HepG2 (cell line): ENCODE measurements at regions not wholly inside any gene's neighbourhood (a gene's known extent, or its start where the extent isn't known, plus 50 kb on each side); places are given as distances from the start of the nearest gene placed in this dataset.

ENCODE experiments used
- ATAC-seq: fragments of 200-7000 bp; cut with Tn5 transposase; 3 replicates; pipeline ENCODE4 v1.9.1; 2020; ENCODE audit warnings: mild to moderate bottlenecking, moderate library complexity
- BruUV-seq: library from RNA; stranded (reverse); fragments of 400-500 nt; replicated peaks from 2 replicates; lab custom pipeline; 2021; lab: Mats Ljungman, UMichigan
- CTCF ChIA-PET: fragments of 300-600 bp; formaldehyde crosslinking; extraction: SDS; loops from one replicate; lab custom pipeline; 2021; ENCODE audit warnings: low total read pairs, inconsistent platforms, low intra/inter-chr PET ratio; lab: Yijun Ruan, JAX
- POLR2A ChIA-PET: fragments of 350-600 bp; sonication (Branson Sonifier 250); formaldehyde crosslinking; loops from one replicate; lab custom pipeline; 2020; ENCODE audit warnings: antibody characterized with exemption, inconsistent platforms; lab: Yijun Ruan, JAX
- DNase-seq: peaks from one replicate; pipeline ENCODE4 v3.0.0-alpha.2; 2015; ENCODE audit warnings: low spot score
- FAIRE-seq: peaks from 3 replicates; lab custom pipeline; 2011; peaks lifted over from hg19 to GRCh38; lab: Jason Lieb, UNC
- H2AFZ ChIP-seq: one replicate; pipeline ENCODE4 v1.6.1; 2011; ENCODE audit warnings: low read length, inconsistent platforms
- H3K27ac ChIP-seq: fragments of 300-600 bp; 3 replicates; pipeline ENCODE4 v1.8.0; 2011; ENCODE audit warnings: mixed run types, mild to moderate bottlenecking, mixed read lengths, low read length, inconsistent platforms; ENCODE audit not compliant: insufficient read depth; ENCODE audit errors: extremely low read length
- H3K27me3 ChIP-seq, 2 experiments: fragments of 200-600 bp in 1 of 2; 2 replicates in 1 of 2; 3 replicates in 1 of 2; pipeline versions ENCODE4 v1.6.0 to v1.8.0; 2011; ENCODE audit warnings: low read length in 2 of 2, mild to moderate bottlenecking in 2 of 2, moderate library complexity in 2 of 2, inconsistent platforms in 1 of 2; ENCODE audit not compliant: insufficient read depth in 2 of 2, control insufficient read depth in 1 of 2
- H3K36me3 ChIP-seq, 2 experiments: fragments of 200-600 bp in 1 of 2; replicated peaks in 1 of 2; 2 replicates in 1 of 2; 3 replicates in 1 of 2; pipeline versions ENCODE4 v1.5.1 to v1.8.0; 2011; ENCODE audit warnings: low read length in 2 of 2, inconsistent platforms in 1 of 2; ENCODE audit not compliant: insufficient read depth in 2 of 2, control insufficient read depth in 1 of 2
- H3K4me1 ChIP-seq: 2 replicates; pipeline ENCODE4 v1.5.1; 2012; ENCODE audit warnings: low read length, inconsistent platforms; ENCODE audit not compliant: insufficient read depth
- H3K4me2 ChIP-seq: 2 replicates; pipeline ENCODE4 v1.6.0; 2011; ENCODE audit warnings: low read depth, low read length, inconsistent platforms
- H3K4me3 ChIP-seq, 3 experiments: fragments of 200-600 bp in 1 of 3; sonication (generic), shearing (Covaris generic) in 1 of 3; replicated peaks in 1 of 3; 2 replicates each; pipeline ENCODE4 v1.5.1; 2011 to 2016; ENCODE audit warnings: low read length in 3 of 3, inconsistent platforms in 2 of 3, low read depth in 2 of 3, mild to moderate bottlenecking in 2 of 3, control low read depth in 1 of 3, mixed read lengths in 1 of 3; ENCODE audit not compliant: insufficient read depth in 1 of 3
- H3K79me2 ChIP-seq: one replicate; pipeline ENCODE4 v1.6.1; 2011; ENCODE audit warnings: low read length, inconsistent platforms; ENCODE audit not compliant: insufficient read depth
- H3K9ac ChIP-seq: 2 replicates; pipeline ENCODE4 v1.6.0; 2011; ENCODE audit warnings: mild to moderate bottlenecking, low read depth, low read length, inconsistent platforms; ENCODE audit not compliant: insufficient read depth
- H3K9me3 ChIP-seq: 2 replicates; pipeline ENCODE4 v1.5.1; 2012; ENCODE audit warnings: mild to moderate bottlenecking, low read length
- H4K20me1 ChIP-seq: 2 replicates; pipeline ENCODE4 v1.6.0; 2011; ENCODE audit warnings: inconsistent platforms, mild to moderate bottlenecking, low read length, moderate library complexity; ENCODE audit not compliant: insufficient read depth
- ARNTL ChIP-seq: sonication (generic); formaldehyde crosslinking; IDR thresholded peaks from 2 replicates; pipeline ENCODE4 v1.4.0; 2020; ENCODE audit warnings: mild to moderate bottlenecking, missing genetic modification reagents
- CEBPB ChIP-seq: IDR thresholded peaks from 2 replicates; pipeline ENCODE4 v1.6.1; 2011; ENCODE audit warnings: low read depth, low read length, improper control_type of control experiment, borderline replicate concordance
- ISL2 ChIP-seq: sonication (generic); formaldehyde crosslinking; IDR thresholded peaks from 2 replicates; pipeline ENCODE4 v1.5.0; 2020; ENCODE audit warnings: missing genetic modification reagents
- ZNF121 ChIP-seq: sonication (generic); formaldehyde crosslinking; IDR thresholded peaks from 2 replicates; pipeline ENCODE4 v1.5.0; 2020; ENCODE audit warnings: mild to moderate bottlenecking, missing genetic modification reagents
- WGBS: methylation state at CpG from one replicate; pipeline ENCODE4 v1.1.6; 2017; ENCODE audit warnings: low lambda C conversion rate; 5-methylcytosine and 5-hydroxymethylcytosine counted together
- in situ Hi-C: cut with HindIII; loops from 2 replicates; pipeline ENCODE4 v1.10.0; 2017; ENCODE audit warnings: low pct_unique_long_range_greater_than_20kb; ENCODE audit not compliant: extremely low pct_ligation_motif_present
- intact Hi-C: fragments of 100-400 bp; cut with micrococcal nuclease; formaldehyde crosslinking; loops from one replicate; pipeline ENCODE4 v1.10.0; 2022; ENCODE audit not compliant: unreplicated experiment

GRCh38 chr11:8811571-8811970, 99.4 kb upstream of the AKIP1 start:
- H3K27ac ChIP-seq = no peak overlapping the region
- H4K20me1 ChIP-seq = no peaks in the 10 kb centered on the region
- H3K36me3 ChIP-seq = no peaks in the 10 kb centered on the region
- peak overlapping the region; percentile 87 for H2AFZ ChIP-seq
- in situ Hi-C loops (loop anchor here (5.0 kb wide), 1 partner anchor 114 kb away; no protein-coding TSS in a partner anchor), intact Hi-C loops (loop anchor here (2.0 to 10.0 kb wide), 4 partner anchors 55 to 207 kb away; partner anchors contain the start of gene AKIP1)
- ChIA-PET POLR2A (interaction anchor here (1.1 to 3.9 kb wide), 8 partner anchors 17 to 152 kb away, joined by 3 to 33 read pairs (median 8); partner anchors contain the start of genes AKIP1, RPL27A, TMEM9B and TRIM66), CTCF (interaction anchor here (1.6 kb wide), 1 partner anchor 17 kb away, joined by 3 read pairs; no protein-coding TSS in a partner anchor)
- TF ChIP-seq ZNF121 (CRISPR knock-in tag) (0 out of 2 replicates have a peak, but pooled peaks have one; percentile 25), ARNTL (CRISPR knock-in tag) (no peak)
- no peak for FAIRE-seq
- peak overlapping the region; percentile 95 for H3K4me2 ChIP-seq
- BruUV-seq = no TSS peak
- no peaks in the 10 kb centered on the region for H3K79me2 ChIP-seq
- H3K4me1 ChIP-seq = peaks cover 52% of the 10 kb centered on the region
- no peaks in the 10 kb centered on the region for H3K9me3 ChIP-seq
- H3K27me3 ChIP-seq = no peaks in the 10 kb centered on the region
- DNase-seq = no peak
- 100% methylated on average over 1 of the region's 1 CpG for WGBS
- H3K4me3 ChIP-seq = peak overlapping the region; percentile 70 to 88 (median 74)
- 0 out of 2 replicates have a peak overlapping the region, but pooled peaks have one; percentile 69 for H3K9ac ChIP-seq
- no peak for ATAC-seq

DNA sequence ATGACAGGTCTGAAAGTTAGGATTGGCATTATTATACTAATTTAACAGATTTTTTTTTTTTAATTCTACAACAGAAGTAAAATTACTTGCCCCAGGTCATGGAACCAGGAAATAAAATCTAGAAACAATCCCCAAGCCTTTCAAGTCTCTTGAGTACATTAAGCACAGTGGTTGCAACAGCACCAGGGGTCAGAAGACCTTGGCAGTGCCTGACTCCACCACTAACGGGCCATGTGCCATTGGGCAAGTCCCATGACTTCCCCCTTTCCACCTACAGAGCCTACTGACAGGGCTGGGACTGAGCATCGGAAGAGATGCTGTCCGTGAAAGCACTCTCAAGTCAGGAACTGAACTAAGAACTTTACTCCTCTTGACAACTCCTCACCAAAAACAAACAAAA, 98.6 kb upstream of the AKIP1 start:
- intact Hi-C loops = loop anchor here (5.0 to 10.0 kb wide), 2 partner anchors 100 to 208 kb away; partner anchors contain the start of gene AKIP1
- no peak for FAIRE-seq
- in situ Hi-C loops = loop anchor here (5.0 kb wide), 1 partner anchor 115 kb away; no protein-coding TSS in a partner anchor

More for the DNA sequence above, 98.6 kb upstream of the AKIP1 start:
- ATAC-seq (no peak), DNase-seq (peak; percentile 35)
- ChIA-PET POLR2A (interaction anchor here (3.5 to 3.9 kb wide), 2 partner anchors 124 to 130 kb away, joined by 18 to 33 read pairs; partner anchors contain the start of genes RPL27A and TRIM66), CTCF (no interaction called here)
- no peaks in the 10 kb centered on the region for H3K79me2 ChIP-seq
- H3K27ac ChIP-seq = no peak overlapping the region
- H3K4me1 ChIP-seq = peaks cover 52% of the 10 kb centered on the region
- no peaks in the 10 kb centered on the region for H4K20me1 ChIP-seq
- no peaks in the 10 kb centered on the region for H3K36me3 ChIP-seq
- no TSS peak for BruUV-seq
- no peak for TF ChIP-seq ISL2 (CRISPR knock-in tag)
- TF ChIP-seq CEBPB = peak; percentile 64
- no peaks in the 10 kb centered on the region for H3K9me3 ChIP-seq
- H3K9ac ChIP-seq = no peak overlapping the region
- H3K27me3 ChIP-seq = no peaks in the 10 kb centered on the region
- 0 out of 2 replicates have a peak overlapping the region, but pooled peaks have one; percentile 9 for H3K4me2 ChIP-seq
- no peak overlapping the region for H3K4me3 ChIP-seq
- H2AFZ ChIP-seq = no peak overlapping the region
- WGBS = 4% methylated on average over 3 of the region's 3 CpGs
